ENCODE measurements at regions not wholly inside any gene's neighbourhood (a gene's known extent, or its start where the extent isn't known, plus 50 kb on each side); places are given as distances from the start of the nearest gene placed in this dataset.

- no peak for TF ChIP-seq GATA2 (IDR thresholded peaks at IDR 0.05; ENCODE audit: low read depth, low read length)
- no peak for TF ChIP-seq GATA3 (IDR thresholded peaks at IDR 0.05; ENCODE audit: low read depth, low read length)
Measured at GRCh38 chr12:24418157-24418556, 468.7 kb upstream of the SOX5 start.

All from SH-SY5Y (cell line).